ENCODE measurements at regions not wholly inside any gene's neighbourhood (a gene's known extent, or its start where the extent isn't known, plus 50 kb on each side); places are given as distances from the start of the nearest gene placed in this dataset.

DNA sequence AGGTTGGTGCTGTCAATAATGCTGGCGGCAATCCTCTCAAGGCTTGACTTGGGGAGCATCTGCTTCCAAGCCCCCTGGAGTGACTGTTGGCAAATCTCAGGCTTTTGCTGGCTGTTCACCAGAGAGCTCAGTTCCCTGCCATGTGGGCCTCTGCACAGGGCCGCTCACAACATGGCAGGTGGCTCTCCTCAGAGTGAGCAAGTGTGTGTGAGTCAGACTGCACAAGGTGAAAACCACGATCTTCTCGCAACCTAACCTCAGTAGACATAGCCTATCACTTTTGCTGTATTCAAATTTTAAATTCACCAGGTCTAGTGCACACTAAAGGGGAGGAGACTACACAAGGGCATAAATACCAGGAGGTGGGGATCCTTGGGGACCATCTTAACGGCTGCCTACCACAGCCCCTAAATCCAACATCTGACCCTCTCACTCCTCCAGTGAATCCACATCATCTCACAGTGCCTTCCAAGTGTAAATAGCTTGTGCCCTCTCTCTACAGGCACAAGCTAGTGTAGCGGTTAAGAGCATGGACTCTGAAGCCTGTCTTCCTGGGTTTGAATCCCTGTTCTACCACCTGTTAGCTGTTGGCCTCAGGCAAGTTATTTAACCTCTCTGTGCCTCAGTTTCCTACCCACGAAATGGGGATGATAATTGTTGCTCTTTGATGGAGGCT, 187.7 kb upstream of the CXCR4 start:
- TF ChIP-seq, protein P1, sequence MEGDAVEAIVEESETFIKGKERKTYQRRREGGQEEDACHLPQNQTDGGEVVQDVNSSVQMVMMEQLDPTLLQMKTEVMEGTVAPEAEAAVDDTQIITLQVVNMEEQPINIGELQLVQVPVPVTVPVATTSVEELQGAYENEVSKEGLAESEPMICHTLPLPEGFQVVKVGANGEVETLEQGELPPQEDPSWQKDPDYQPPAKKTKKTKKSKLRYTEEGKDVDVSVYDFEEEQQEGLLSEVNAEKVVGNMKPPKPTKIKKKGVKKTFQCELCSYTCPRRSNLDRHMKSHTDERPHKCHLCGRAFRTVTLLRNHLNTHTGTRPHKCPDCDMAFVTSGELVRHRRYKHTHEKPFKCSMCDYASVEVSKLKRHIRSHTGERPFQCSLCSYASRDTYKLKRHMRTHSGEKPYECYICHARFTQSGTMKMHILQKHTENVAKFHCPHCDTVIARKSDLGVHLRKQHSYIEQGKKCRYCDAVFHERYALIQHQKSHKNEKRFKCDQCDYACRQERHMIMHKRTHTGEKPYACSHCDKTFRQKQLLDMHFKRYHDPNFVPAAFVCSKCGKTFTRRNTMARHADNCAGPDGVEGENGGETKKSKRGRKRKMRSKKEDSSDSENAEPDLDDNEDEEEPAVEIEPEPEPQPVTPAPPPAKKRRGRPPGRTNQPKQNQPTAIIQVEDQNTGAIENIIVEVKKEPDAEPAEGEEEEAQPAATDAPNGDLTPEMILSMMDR (IDR thresholded peaks at IDR 0.05) = no peak
- no peak for TF ChIP-seq POLR2A (IDR thresholded peaks at IDR 0.05)
- TF ChIP-seq POLR2AphosphoS5 (IDR thresholded peaks at IDR 0.05) = no peak

All from breast epithelium (tissue), 3 donors.